ENCODE measurements at regions not wholly inside any gene's neighbourhood (a gene's known extent, or its start where the extent isn't known, plus 50 kb on each side); places are given as distances from the start of the nearest gene placed in this dataset.

DNA sequence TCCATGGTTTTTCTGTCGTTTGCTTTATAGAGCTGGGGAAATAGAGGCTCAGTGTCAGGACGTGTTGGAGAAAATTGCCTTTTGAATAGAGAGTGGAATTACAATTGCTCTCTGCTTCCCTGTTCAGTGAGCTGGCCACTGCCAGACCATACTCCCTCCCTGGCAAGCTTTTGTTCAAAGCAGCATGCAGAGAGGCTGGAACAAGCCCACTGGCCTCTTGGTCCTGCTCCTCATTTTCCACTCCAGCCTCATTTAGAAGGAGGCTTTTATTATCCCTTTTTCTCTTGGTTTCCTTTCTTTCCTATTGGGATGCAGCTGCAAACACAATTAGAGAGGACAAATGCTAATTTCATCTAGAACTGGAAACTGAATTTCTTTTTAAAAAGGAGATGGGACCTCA lies 302.2 kb upstream of the PODXL start:
- TF ChIP-seq, protein P1, sequence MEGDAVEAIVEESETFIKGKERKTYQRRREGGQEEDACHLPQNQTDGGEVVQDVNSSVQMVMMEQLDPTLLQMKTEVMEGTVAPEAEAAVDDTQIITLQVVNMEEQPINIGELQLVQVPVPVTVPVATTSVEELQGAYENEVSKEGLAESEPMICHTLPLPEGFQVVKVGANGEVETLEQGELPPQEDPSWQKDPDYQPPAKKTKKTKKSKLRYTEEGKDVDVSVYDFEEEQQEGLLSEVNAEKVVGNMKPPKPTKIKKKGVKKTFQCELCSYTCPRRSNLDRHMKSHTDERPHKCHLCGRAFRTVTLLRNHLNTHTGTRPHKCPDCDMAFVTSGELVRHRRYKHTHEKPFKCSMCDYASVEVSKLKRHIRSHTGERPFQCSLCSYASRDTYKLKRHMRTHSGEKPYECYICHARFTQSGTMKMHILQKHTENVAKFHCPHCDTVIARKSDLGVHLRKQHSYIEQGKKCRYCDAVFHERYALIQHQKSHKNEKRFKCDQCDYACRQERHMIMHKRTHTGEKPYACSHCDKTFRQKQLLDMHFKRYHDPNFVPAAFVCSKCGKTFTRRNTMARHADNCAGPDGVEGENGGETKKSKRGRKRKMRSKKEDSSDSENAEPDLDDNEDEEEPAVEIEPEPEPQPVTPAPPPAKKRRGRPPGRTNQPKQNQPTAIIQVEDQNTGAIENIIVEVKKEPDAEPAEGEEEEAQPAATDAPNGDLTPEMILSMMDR (IDR thresholded peaks at IDR 0.05; ENCODE audit: insufficient read depth, low read length) = no peak
- TF ChIP-seq POLR2AphosphoS5 (IDR thresholded peaks at IDR 0.05; ENCODE audit: low read depth) (no peak), GABPA (IDR thresholded peaks at IDR 0.05; ENCODE audit: low read depth) (no peak), SPI1 (IDR thresholded peaks at IDR 0.05; ENCODE audit: borderline replicate concordance, low read depth) (no peak)
- TF ChIP-seq, protein P2, sequence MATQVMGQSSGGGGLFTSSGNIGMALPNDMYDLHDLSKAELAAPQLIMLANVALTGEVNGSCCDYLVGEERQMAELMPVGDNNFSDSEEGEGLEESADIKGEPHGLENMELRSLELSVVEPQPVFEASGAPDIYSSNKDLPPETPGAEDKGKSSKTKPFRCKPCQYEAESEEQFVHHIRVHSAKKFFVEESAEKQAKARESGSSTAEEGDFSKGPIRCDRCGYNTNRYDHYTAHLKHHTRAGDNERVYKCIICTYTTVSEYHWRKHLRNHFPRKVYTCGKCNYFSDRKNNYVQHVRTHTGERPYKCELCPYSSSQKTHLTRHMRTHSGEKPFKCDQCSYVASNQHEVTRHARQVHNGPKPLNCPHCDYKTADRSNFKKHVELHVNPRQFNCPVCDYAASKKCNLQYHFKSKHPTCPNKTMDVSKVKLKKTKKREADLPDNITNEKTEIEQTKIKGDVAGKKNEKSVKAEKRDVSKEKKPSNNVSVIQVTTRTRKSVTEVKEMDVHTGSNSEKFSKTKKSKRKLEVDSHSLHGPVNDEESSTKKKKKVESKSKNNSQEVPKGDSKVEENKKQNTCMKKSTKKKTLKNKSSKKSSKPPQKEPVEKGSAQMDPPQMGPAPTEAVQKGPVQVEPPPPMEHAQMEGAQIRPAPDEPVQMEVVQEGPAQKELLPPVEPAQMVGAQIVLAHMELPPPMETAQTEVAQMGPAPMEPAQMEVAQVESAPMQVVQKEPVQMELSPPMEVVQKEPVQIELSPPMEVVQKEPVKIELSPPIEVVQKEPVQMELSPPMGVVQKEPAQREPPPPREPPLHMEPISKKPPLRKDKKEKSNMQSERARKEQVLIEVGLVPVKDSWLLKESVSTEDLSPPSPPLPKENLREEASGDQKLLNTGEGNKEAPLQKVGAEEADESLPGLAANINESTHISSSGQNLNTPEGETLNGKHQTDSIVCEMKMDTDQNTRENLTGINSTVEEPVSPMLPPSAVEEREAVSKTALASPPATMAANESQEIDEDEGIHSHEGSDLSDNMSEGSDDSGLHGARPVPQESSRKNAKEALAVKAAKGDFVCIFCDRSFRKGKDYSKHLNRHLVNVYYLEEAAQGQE (IDR thresholded peaks at IDR 0.05; ENCODE audit: insufficient replicate concordance, low read depth) = no peak
